ENCODE measurements at regions not wholly inside any gene's neighbourhood (a gene's known extent, or its start where the extent isn't known, plus 50 kb on each side); places are given as distances from the start of the nearest gene placed in this dataset.

DNA sequence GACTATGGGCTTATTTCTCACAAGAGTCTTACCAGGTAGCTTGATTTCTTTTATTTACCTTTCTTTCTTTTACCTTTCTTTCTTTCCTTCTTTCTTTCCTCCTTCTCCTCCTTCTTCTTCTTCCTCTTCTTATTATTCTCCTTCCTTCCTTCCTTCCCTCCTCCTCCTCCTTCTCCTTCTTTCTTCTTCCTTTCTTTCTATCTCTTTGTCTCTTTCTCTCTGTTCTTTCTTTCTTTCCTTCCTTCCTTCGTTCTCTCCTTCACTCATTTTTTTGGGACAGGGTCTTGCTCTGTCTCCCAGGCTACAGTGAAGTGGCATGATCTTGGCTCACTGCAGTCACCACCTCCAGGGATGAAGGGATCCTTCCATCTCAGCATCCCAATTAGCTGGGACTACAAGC is 363.6 kb upstream of the MAF start:
- TF ChIP-seq, protein P1, sequence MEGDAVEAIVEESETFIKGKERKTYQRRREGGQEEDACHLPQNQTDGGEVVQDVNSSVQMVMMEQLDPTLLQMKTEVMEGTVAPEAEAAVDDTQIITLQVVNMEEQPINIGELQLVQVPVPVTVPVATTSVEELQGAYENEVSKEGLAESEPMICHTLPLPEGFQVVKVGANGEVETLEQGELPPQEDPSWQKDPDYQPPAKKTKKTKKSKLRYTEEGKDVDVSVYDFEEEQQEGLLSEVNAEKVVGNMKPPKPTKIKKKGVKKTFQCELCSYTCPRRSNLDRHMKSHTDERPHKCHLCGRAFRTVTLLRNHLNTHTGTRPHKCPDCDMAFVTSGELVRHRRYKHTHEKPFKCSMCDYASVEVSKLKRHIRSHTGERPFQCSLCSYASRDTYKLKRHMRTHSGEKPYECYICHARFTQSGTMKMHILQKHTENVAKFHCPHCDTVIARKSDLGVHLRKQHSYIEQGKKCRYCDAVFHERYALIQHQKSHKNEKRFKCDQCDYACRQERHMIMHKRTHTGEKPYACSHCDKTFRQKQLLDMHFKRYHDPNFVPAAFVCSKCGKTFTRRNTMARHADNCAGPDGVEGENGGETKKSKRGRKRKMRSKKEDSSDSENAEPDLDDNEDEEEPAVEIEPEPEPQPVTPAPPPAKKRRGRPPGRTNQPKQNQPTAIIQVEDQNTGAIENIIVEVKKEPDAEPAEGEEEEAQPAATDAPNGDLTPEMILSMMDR (IDR thresholded peaks at IDR 0.05; ENCODE audit: low read depth, low read length) = no peak
- DNase-seq (ENCODE audit: extremely low read depth, low read depth) = no peak

DNA sequence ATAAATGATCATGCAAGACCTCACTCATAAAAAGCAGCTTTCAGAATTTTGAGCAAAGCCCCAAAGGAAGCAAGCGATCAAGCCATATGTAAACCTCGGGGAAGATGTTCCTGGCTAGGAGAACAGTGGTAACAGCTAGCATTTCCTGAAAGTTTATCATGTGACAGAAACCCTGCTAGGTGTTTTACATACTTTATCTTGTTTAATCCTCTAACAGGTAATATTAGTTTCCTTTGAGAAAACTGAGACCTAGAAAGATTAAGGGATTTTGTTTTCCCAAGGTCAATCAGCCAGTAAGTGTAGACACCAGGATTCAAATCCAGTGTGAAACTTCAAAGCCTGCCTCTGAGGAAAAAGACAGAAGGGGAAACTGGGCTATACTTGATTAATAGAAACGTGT is 362.4 kb upstream of the MAF start:
- no peak for DNase-seq (ENCODE audit: extremely low read depth, low read depth)
- TF ChIP-seq, protein P1 (IDR thresholded peaks at IDR 0.05; ENCODE audit: low read depth, low read length) = no peak

DNA sequence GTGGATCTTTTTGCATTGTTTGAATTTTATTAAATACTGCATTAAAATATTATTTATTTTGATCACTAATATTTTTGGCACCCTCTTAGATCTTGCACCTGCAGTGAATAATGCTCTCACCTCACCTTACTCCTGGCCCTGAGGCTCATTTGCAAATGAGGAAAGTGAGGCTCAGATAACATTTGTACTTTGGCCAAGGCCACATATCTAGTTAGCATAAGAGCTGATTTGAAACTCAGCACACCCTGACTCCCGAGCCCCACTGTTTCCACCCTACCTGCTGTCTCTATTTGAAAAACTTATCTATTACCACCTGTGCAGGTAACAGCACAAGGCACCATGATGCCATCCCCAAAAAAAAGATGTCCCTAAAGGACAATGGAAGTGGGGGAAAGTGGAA is 358.7 kb upstream of the MAF start:
- TF ChIP-seq, protein P1 (IDR thresholded peaks at IDR 0.05; ENCODE audit: low read depth, low read length) = no peak
- no peak for DNase-seq (ENCODE audit: extremely low read depth, low read depth)

DNA sequence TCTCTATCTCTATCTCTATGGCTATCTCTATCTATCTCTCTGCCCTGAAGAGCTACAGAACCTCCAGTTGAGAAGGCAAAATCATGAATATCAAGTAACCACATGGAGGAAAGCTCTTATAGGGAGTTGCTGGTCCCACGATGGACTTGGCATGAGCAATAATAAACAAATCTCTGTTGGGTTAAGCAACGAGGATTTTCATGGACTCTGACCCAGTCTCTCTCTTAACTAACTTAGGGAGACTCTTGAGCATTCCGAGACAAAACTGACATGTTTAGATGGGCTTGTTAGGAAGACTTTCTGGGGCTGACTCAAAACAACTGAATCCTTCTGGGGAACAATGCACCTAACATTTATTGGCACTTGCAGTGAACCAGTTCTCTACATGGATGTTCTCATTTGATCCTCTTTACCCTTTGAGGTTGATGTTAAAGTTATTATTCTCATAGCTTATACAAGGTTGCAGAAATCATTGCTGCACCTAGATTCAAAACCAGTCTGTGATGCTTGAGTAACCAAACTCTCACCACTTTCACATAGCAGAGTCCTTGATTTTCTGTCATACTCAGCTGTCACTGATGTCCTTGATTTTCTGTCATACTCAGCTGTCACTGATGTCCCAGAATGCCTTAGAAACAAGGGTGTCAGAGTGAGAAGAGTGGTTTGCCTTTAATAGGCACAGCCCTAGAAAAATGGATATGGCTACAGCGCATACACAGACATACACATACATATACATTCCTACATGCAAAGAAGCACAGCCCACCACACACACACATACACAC is 354.6 kb upstream of the MAF start:
- DNase-seq (ENCODE audit: extremely low read depth, low read depth) = no peak
- TF ChIP-seq, protein P1 (IDR thresholded peaks at IDR 0.05; ENCODE audit: low read depth, low read length) = no peak

DNA sequence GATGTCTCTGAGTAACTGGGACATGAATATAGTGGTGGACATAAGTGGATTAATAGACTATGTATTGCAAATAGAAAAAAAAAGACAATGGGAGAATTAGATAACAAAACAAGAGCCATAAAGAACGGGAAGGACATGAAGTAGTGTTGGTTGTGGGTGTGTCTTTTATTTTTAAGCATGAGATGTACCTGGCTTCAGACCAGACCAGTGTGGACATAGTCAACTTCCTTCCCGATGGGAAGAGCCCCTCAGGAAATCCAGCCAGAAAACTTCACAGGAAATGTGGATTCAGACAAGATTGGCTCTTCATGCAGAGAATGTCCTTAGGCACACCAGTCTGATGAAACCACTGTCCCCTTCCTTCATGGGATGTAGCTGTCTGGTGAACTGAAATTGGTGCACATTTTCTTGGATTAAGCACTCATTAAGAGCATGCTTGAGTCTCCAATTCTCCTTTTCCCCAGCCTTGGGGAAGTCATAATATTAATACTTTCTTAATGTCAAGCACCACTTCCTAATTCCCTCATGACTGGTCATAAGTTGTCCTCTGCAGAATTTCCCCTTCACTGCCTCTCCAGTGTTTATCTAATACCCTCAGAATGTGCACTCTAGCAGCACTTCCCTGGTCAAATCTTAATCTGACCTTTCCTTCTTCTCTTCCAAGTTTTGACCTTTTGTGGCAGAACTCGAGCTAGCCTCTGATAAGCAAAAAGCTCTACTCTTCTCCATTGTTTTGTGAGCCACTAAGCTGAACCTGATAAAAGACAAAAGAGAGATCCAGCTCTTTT is 350.6 kb upstream of the MAF start:
- DNase-seq (ENCODE audit: extremely low read depth, low read depth) = no peak
- TF ChIP-seq, protein P1 (IDR thresholded peaks at IDR 0.05; ENCODE audit: low read depth, low read length) = no peak

DNA sequence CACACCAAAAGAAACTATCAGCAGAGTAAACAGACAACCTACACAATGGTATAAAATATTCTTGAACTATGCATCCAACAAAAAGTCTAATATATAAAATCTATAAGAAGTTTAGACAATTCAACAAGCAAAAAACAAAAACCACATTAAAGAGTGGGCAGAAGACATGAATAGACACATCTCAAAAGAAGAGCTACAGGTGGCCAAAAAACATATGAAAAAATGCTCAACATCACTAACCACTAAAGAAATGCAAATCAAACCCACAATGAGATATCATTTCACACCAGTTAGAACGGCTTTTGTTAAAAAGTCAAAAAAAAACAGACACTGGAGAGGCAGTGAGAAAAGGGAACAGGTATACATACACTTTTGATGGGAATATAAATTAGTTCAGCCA is 348.9 kb upstream of the MAF start:
- TF ChIP-seq, protein P1 (IDR thresholded peaks at IDR 0.05; ENCODE audit: low read depth, low read length) = no peak
- no peak for DNase-seq (ENCODE audit: extremely low read depth, low read depth)

DNA sequence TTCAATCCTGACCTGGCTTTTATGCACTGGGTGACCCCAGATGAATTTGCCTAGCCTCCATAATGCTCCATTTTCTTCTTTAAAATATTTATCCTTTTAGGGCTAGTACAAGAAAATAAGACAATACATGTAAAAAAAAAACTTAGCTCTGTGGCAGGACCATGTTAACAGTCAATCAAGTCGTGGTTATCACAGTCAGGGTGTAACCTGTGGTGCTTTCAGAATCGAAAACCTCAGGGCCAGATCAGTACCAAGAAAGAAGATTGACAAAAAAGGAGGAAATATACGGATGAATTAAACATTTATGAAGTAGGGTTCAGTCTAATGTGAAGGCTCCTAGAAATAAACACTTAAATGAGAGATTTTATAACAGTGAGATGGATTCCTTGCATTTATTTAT is 347.2 kb upstream of the MAF start:
- no peak for DNase-seq (ENCODE audit: extremely low read depth, low read depth)
- TF ChIP-seq, protein P1 (IDR thresholded peaks at IDR 0.05; ENCODE audit: low read depth, low read length) = no peak
